ENCODE measurements at regions not wholly inside any gene's neighbourhood (a gene's known extent, or its start where the extent isn't known, plus 50 kb on each side); places are given as distances from the start of the nearest gene placed in this dataset.

GRCh38 chr4:58453956-58454355, 1343.8 kb upstream of the IGFBP7 start:
- DNase-seq: no peak
- Mint-ChIP-seq H3K36me3 (ENCODE audit: low read depth) (no peaks in the 10 kb centered on the region), H3K9me3 (no peaks in the 10 kb centered on the region), H3K4me3 (no peak overlapping the region), H3K27ac (no peak overlapping the region), H3K27me3 (ENCODE audit: low read depth, poor library complexity) (no peaks in the 10 kb centered on the region), H3K4me1 (no peaks in the 10 kb centered on the region)
- TF ChIP-seq CTCF (IDR thresholded peaks at IDR 0.05): no peak

- TF ChIP-seq CTCF (IDR thresholded peaks at IDR 0.05): no peak
- no peak overlapping the region for H3K4me3 Mint-ChIP-seq
- H3K9me3 Mint-ChIP-seq: no peaks in the 10 kb centered on the region
- DNase-seq: no peak
- H3K27ac Mint-ChIP-seq: no peak overlapping the region
- no peaks in the 10 kb centered on the region for H3K27me3 Mint-ChIP-seq (ENCODE audit: low read depth, poor library complexity)
- H3K4me1 Mint-ChIP-seq: no peaks in the 10 kb centered on the region
- no peaks in the 10 kb centered on the region for H3K36me3 Mint-ChIP-seq (ENCODE audit: low read depth)
These were observed 1341.5 kb upstream of the IGFBP7 start for GRCh38 chr4:58451707-58452106.

GRCh38 chr4:58435871-58436270, 1325.7 kb upstream of the IGFBP7 start:
- Mint-ChIP-seq H3K27ac (no peak overlapping the region), H3K4me3 (no peak overlapping the region), H3K27me3 (ENCODE audit: low read depth, poor library complexity) (no peaks in the 10 kb centered on the region), H3K9me3 (peaks cover 18% of the 10 kb centered on the region), H3K36me3 (ENCODE audit: low read depth) (no peaks in the 10 kb centered on the region), H3K4me1 (no peaks in the 10 kb centered on the region)
- no peak for DNase-seq
- TF ChIP-seq CTCF (IDR thresholded peaks at IDR 0.05): no peak

GRCh38 chr4:58413849-58414248, 1303.7 kb upstream of the IGFBP7 start:
- no peaks in the 10 kb centered on the region for H3K27me3 Mint-ChIP-seq (ENCODE audit: low read depth, poor library complexity)
- H3K4me1 Mint-ChIP-seq: no peaks in the 10 kb centered on the region
- H3K36me3 Mint-ChIP-seq (ENCODE audit: low read depth): no peaks in the 10 kb centered on the region
- no peaks in the 10 kb centered on the region for H3K9me3 Mint-ChIP-seq
- H3K4me3 Mint-ChIP-seq: no peak overlapping the region
- no peak for DNase-seq
- no peak overlapping the region for H3K27ac Mint-ChIP-seq
- TF ChIP-seq CTCF (IDR thresholded peaks at IDR 0.05): no peak

GRCh38 chr4:58411904-58412303, 1301.7 kb upstream of the IGFBP7 start:
- Mint-ChIP-seq H3K36me3 (ENCODE audit: low read depth) (no peaks in the 10 kb centered on the region), H3K9me3 (no peaks in the 10 kb centered on the region), H3K4me1 (no peaks in the 10 kb centered on the region), H3K27me3 (ENCODE audit: low read depth, poor library complexity) (no peaks in the 10 kb centered on the region), H3K27ac (no peak overlapping the region), H3K4me3 (no peak overlapping the region)
- no peak for DNase-seq
- no peak for TF ChIP-seq CTCF (IDR thresholded peaks at IDR 0.05)

- Mint-ChIP-seq H3K27me3 (ENCODE audit: low read depth, poor library complexity) (no peaks in the 10 kb centered on the region), H3K9me3 (peaks cover 21% of the 10 kb centered on the region), H3K4me1 (no peaks in the 10 kb centered on the region), H3K4me3 (no peak overlapping the region), H3K27ac (no peak overlapping the region), H3K36me3 (ENCODE audit: low read depth) (no peaks in the 10 kb centered on the region)
- DNase-seq: no peak
- no peak for TF ChIP-seq CTCF (IDR thresholded peaks at IDR 0.05)
These were observed 1296.6 kb upstream of the IGFBP7 start for GRCh38 chr4:58406762-58407161.
